Retinal pigment epithelial cell (primary cell): ENCODE measurements at regions not wholly inside any gene's neighbourhood (a gene's known extent, or its start where the extent isn't known, plus 50 kb on each side); places are given as distances from the start of the nearest gene placed in this dataset.

ENCODE experiments used
- DNase-seq: peaks from one replicate; pipeline ENCODE4 v3.0.0-alpha.2; 2010; ENCODE audit warnings: low read depth
- H3K4me3 ChIP-seq: 2 replicates; pipeline ENCODE4 v1.5.1; 2011; ENCODE audit warnings: mild to moderate bottlenecking, low read length, control low read depth, moderate library complexity
- CTCF ChIP-seq: conservative IDR thresholded peaks from 2 replicates; pipeline ENCODE4 v1.5.1; 2011; ENCODE audit warnings: low read depth, low read length, control low read depth, inconsistent platforms

DNA sequence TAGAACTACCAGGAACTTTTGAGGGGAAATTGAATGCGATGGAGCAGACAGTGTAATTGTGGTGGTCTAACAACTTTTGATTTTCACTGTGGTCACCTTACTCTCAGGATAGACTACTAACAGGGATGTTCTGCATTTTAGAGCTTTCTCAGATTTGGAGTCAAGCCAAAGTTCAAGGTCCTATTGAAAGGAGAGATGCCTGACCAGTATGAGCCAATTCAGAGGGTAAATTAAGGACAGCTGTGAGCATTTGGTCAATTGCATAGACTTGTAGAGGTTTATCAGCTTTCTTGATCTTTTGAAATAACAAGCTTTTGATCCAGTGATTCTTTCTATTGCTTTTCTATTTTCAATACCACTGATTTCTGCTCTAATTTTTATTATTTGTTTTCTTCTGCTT is 1095.7 kb upstream of the CNTNAP5 start:
- TF ChIP-seq CTCF, result no peak
- no peak overlapping the region for H3K4me3 ChIP-seq
- DNase-seq, result no peak

DNA sequence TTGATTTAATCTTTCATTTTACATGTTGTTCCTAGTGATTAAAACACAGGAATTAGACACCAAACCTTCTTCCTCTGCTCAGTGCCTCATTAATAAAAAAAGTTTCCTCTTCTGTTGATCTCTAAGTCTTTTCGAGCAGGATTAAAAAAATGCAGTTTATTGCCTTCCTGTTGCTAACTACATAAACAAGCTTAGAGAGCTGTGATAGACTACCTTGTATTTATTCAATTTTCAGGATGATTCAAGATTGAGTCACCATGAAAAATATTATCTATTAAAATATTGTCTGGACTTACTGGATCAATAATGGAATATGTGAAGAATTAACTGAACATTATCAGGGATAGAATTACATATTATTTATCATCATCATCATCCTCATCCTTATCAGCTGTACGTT is 1089.6 kb upstream of the CNTNAP5 start:
- DNase-seq, result no peak
- TF ChIP-seq CTCF, result no peak

DNA sequence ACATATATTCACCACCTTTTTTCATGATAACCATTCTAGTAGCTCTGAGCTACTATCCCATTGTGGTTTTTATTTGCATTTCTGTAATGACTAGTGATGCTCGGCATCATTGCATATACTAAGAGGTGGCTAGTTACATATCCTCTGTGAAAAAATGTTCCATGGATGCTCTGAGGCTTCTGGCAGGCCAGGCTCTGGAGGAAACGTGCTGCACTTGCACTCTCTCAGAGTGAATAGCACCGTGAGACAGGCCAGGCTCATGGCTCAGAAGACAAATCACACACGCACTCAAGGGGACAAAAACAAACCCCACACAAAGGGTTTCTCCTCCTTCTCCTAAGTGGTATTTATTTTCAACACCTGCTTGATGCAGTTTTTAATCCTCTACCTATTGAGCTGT is 1085.3 kb upstream of the CNTNAP5 start:
- no peak overlapping the region for H3K4me3 ChIP-seq
- DNase-seq, result no peak
- no peak for TF ChIP-seq CTCF

More for the DNA sequence above, 1089.6 kb upstream of the CNTNAP5 start:
- no peak overlapping the region for H3K4me3 ChIP-seq

DNA sequence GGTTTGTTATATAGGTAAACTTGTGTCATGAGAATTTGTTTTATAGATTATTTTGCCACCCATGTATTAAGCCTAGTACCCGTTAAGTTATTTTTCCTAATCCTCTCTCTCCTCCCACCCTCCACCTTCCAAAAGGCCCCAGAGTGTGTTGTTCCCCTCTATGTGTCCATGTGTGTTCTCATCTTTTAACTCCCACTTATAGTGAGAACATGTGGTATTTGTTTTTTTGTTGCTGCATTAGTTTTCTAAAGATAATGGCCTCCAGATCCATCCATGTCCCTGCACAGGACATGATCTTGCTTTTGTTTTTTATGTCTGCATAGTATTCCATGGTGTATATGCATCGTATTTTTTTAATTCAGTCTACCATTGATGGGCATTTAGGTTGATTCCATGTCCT is 1075.6 kb upstream of the CNTNAP5 start:
- DNase-seq, result no peak
- no peak for TF ChIP-seq CTCF
- H3K4me3 ChIP-seq, result no peak overlapping the region

GRCh38 chr2:122955776-122956175 is 1069.3 kb upstream of the CNTNAP5 start:
- no peak overlapping the region for H3K4me3 ChIP-seq
- peak; percentile 31 for DNase-seq
- no peak for TF ChIP-seq CTCF

DNA sequence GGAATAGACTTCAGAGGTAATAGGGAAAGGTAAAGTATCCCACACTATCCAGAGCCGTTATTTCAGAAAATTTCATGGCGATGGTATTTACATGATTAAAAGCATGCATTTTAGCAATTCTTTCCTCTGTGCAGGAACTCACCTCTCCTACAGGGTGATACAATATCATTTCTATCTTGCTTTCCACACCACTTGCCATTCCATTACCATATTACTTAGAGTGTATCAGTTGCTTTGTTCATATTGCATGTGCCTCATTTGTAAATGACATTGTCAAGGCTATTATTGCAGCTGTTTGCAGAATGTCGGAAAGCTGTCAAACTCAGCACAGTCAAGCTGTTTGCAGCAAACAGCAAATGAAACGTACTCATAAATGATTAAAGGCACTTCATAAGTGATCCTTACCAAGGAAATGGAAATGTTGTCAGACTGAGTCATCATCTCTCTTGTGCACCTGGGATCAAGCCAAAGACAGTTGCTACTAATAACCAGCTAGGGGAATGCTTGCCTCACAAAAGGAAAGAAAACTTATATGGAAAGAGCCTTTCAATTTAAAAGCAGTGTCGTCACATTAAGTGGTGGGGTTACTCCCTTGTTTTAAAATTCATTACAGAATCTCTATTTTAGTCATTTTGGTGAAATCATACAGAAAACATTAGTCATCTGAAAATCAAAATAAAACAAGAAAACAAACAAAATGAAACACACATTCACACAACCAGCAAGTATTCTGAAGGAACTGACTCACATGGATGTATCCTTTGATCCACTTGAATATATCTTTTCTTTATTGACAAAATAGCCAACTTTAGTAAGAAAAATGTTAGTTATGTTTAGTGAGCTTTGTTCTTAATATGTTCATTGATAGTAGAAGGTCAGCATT is 1064.1 kb upstream of the CNTNAP5 start:
- peak; percentile 28 for TF ChIP-seq CTCF
- H3K4me3 ChIP-seq, result no peak overlapping the region

GRCh38 chr2:122966461-122966860 is 1058.6 kb upstream of the CNTNAP5 start:
- TF ChIP-seq CTCF, result no peak
- no peak for DNase-seq
- no peak overlapping the region for H3K4me3 ChIP-seq

More for the DNA sequence above, 1064.1 kb upstream of the CNTNAP5 start:
- DNase-seq, result peak; percentile 68
